GM19043 (cell line): ENCODE measurements at regions not wholly inside any gene's neighbourhood (a gene's known extent, or its start where the extent isn't known, plus 50 kb on each side); places are given as distances from the start of the nearest gene placed in this dataset.

ENCODE experiments used
- ATAC-seq: cut with Tn5 transposase; IDR thresholded peaks from one replicate; pipeline ENCODE4 v1.9.1; 2021; ENCODE audit warnings: low read depth; ENCODE audit not compliant: unreplicated experiment

GRCh38 chr20:60304931-60305330 is 346.7 kb downstream of the CDH26 start:
- ATAC-seq, result no peak

GRCh38 chr20:60306105-60306504 is 347.9 kb downstream of the CDH26 start:
- no peak for ATAC-seq

- no peak for ATAC-seq
Observed at GRCh38 chr20:60306551-60306950, 348.3 kb downstream of the CDH26 start.

GRCh38 chr20:60310560-60311349 is 352.5 kb downstream of the CDH26 start:
- ATAC-seq, result no peak

GRCh38 chr20:60313191-60313590 is 355.0 kb downstream of the CDH26 start:
- ATAC-seq, result no peak

GRCh38 chr20:60313614-60314013 is 355.4 kb downstream of the CDH26 start:
- no peak for ATAC-seq

- ATAC-seq, result no peak
Observed at GRCh38 chr20:60314727-60315126, 356.5 kb downstream of the CDH26 start.

- no peak for ATAC-seq
Observed at GRCh38 chr20:60316476-60317158, 358.4 kb downstream of the CDH26 start.

- no peak for ATAC-seq
Observed at GRCh38 chr20:60317401-60317800, 359.2 kb downstream of the CDH26 start.

GRCh38 chr20:60321601-60322000 is 363.4 kb downstream of the CDH26 start:
- no peak for ATAC-seq

GRCh38 chr20:60326821-60327220 is 368.6 kb downstream of the CDH26 start:
- no peak for ATAC-seq

- no peak for ATAC-seq
Observed at GRCh38 chr20:60327971-60328660, 369.9 kb downstream of the CDH26 start.

- no peak for ATAC-seq
Observed at GRCh38 chr20:60330461-60330860, 372.2 kb downstream of the CDH26 start.

GRCh38 chr20:60331688-60332300 is 373.6 kb downstream of the CDH26 start:
- no peak for ATAC-seq

GRCh38 chr20:60332523-60332922 is 374.3 kb downstream of the CDH26 start:
- no peak for ATAC-seq

GRCh38 chr20:60334911-60335310 is 376.7 kb downstream of the CDH26 start:
- ATAC-seq, result no peak

- ATAC-seq, result no peak
Observed at GRCh38 chr20:60338556-60338955, 380.3 kb downstream of the CDH26 start.

- ATAC-seq, result no peak
Observed at GRCh38 chr20:60339738-60340137, 381.5 kb downstream of the CDH26 start.

GRCh38 chr20:60340232-60340631 is 382.0 kb downstream of the CDH26 start:
- no peak for ATAC-seq

GRCh38 chr20:60341062-60341461 is 382.8 kb downstream of the CDH26 start:
- ATAC-seq, result no peak

- ATAC-seq, result no peak
Observed at GRCh38 chr20:60345106-60345505, 386.9 kb downstream of the CDH26 start.
